SK-N-DZ (cell line): ENCODE measurements at regions not wholly inside any gene's neighbourhood (a gene's known extent, or its start where the extent isn't known, plus 50 kb on each side); places are given as distances from the start of the nearest gene placed in this dataset.

Experiments
- small RNA-seq, 2 experiments: library from RNA; depleted of rRNA; stranded (forward); fragments of <200 nt; gene quantifications; one replicate each; pipeline ENCODE3, GENCODE V24; 2014

Small RNA genes in the stretch of these regions (small RNA-seq; reads per million reads assigned to genes)
- gene AC068135.1 = 0 reads per million in 2 experiments
- 0 reads per million in 2 experiments for gene AC074290.1
- 0 reads per million in 2 experiments for gene RF00017
- 0.04 to 0.37 reads per million in 2 experiments for gene RF00273
- 0 reads per million in 2 experiments for gene RNU6-169P
